ENCODE measurements at regions not wholly inside any gene's neighbourhood (a gene's known extent, or its start where the extent isn't known, plus 50 kb on each side); places are given as distances from the start of the nearest gene placed in this dataset.

- no peaks in the 10 kb centered on the region for H3K9me3 Mint-ChIP-seq
- H3K4me1 Mint-ChIP-seq: no peaks in the 10 kb centered on the region
- TF ChIP-seq, protein P1, sequence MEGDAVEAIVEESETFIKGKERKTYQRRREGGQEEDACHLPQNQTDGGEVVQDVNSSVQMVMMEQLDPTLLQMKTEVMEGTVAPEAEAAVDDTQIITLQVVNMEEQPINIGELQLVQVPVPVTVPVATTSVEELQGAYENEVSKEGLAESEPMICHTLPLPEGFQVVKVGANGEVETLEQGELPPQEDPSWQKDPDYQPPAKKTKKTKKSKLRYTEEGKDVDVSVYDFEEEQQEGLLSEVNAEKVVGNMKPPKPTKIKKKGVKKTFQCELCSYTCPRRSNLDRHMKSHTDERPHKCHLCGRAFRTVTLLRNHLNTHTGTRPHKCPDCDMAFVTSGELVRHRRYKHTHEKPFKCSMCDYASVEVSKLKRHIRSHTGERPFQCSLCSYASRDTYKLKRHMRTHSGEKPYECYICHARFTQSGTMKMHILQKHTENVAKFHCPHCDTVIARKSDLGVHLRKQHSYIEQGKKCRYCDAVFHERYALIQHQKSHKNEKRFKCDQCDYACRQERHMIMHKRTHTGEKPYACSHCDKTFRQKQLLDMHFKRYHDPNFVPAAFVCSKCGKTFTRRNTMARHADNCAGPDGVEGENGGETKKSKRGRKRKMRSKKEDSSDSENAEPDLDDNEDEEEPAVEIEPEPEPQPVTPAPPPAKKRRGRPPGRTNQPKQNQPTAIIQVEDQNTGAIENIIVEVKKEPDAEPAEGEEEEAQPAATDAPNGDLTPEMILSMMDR (conservative IDR thresholded peaks at IDR 0.05): no peak
- Histone ChIP-seq H3K36me3 (ENCODE audit: control insufficient read depth, insufficient read depth, low read length) (no peaks in the 10 kb centered on the region), H3K27ac (ENCODE audit: low read depth, low read length) (no peak overlapping the region), H3K4me1 (ENCODE audit: control insufficient read depth, insufficient read depth, low read length) (no peaks in the 10 kb centered on the region), H3K27me3 (ENCODE audit: control insufficient read depth, insufficient read depth, low read length, poor library complexity, severe bottlenecking) (no peaks in the 10 kb centered on the region), H3K9ac (ENCODE audit: extremely low read depth, low read length, poor library complexity, severe bottlenecking) (no peak overlapping the region), H3K4me3 (ENCODE audit: low read length) (no peak overlapping the region), H3K9me3 (ENCODE audit: control insufficient read depth, low read length) (no peaks in the 10 kb centered on the region)
- H3K27me3 Mint-ChIP-seq (ENCODE audit: insufficient read depth): no peaks in the 10 kb centered on the region
- no peaks in the 10 kb centered on the region for H3K36me3 Mint-ChIP-seq (ENCODE audit: low read depth)
- 100% methylated on average over 1 of the region's 1 CpG for WGBS, 2 experiments (ENCODE audit: insufficient coverage in 1 of 2, insufficient read length in 1 of 2)
- H3K4me3 Mint-ChIP-seq: no peak overlapping the region
- H3K27ac Mint-ChIP-seq: no peak overlapping the region
- DNase-seq: no peak
Measured at GRCh38 chr5:4984461-4984860, 155.7 kb upstream of the ADAMTS16 start.

DNA sequence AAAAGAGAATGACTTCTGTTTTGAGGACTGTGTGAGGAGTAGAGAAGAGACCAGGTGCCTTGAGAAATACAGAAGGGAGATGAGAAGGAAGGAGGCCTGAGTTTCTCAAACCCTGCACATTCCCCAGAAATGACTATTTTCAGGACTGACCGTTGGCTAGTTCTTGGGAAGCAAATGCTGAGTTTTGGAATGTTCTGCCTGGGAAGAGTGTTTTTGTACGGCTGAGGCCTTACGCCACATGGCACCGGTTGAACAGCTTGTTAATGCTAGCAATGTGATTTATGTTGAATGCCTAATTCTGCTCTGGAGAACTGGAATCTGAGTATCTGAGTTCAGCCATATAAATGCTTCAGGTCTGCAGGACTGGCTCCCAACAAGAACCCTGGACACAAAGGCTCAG, 152.7 kb upstream of the ADAMTS16 start:
- Histone ChIP-seq H3K9me3 (ENCODE audit: control insufficient read depth, low read length) (no peaks in the 10 kb centered on the region), H3K9ac (ENCODE audit: extremely low read depth, low read length, poor library complexity, severe bottlenecking) (no peak overlapping the region), H3K4me1 (ENCODE audit: control insufficient read depth, insufficient read depth, low read length) (no peaks in the 10 kb centered on the region), H3K27ac (ENCODE audit: low read depth, low read length) (no peak overlapping the region), H3K36me3 (ENCODE audit: control insufficient read depth, insufficient read depth, low read length) (no peaks in the 10 kb centered on the region), H3K27me3 (ENCODE audit: control insufficient read depth, insufficient read depth, low read length, poor library complexity, severe bottlenecking) (no peaks in the 10 kb centered on the region), H3K4me3 (ENCODE audit: low read length) (no peak overlapping the region)
- Mint-ChIP-seq H3K9me3 (no peaks in the 10 kb centered on the region), H3K27me3 (ENCODE audit: insufficient read depth) (no peaks in the 10 kb centered on the region), H3K4me1 (no peaks in the 10 kb centered on the region), H3K36me3 (ENCODE audit: low read depth) (no peaks in the 10 kb centered on the region), H3K4me3 (no peak overlapping the region), H3K27ac (no peak overlapping the region)
- WGBS, 2 experiments (ENCODE audit: insufficient coverage in 1 of 2, insufficient read length in 1 of 2): 92 to 94% methylated on average over 4 of the region's 4 CpGs
- DNase-seq: no peak
- TF ChIP-seq, protein P1 (conservative IDR thresholded peaks at IDR 0.05): no peak

DNA sequence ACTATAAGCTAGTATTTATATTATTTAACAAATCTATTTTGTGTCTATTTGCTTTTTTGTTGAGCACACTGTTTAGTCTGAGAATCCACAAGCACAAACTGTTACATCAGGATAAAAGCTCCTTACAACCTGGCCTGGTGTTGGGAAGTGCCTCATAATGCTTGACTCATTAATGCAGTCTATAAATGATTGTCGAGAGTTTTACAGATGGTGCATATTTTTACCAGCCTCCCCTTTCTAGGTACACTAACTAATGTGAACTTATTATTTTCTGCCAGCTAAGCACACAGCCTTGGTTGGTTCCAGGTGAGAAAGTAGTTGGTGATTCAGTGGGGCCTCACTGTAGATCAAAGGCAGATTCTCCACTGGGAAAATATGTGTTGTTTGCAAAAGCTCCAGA, 151.0 kb upstream of the ADAMTS16 start:
- no peak overlapping the region for H3K4me3 Mint-ChIP-seq
- Histone ChIP-seq H3K27me3 (ENCODE audit: control insufficient read depth, insufficient read depth, low read length, poor library complexity, severe bottlenecking) (no peaks in the 10 kb centered on the region), H3K4me1 (ENCODE audit: control insufficient read depth, insufficient read depth, low read length) (no peaks in the 10 kb centered on the region), H3K9ac (ENCODE audit: extremely low read depth, low read length, poor library complexity, severe bottlenecking) (no peak overlapping the region), H3K9me3 (ENCODE audit: control insufficient read depth, low read length) (no peaks in the 10 kb centered on the region), H3K4me3 (ENCODE audit: low read length) (no peak overlapping the region), H3K36me3 (ENCODE audit: control insufficient read depth, insufficient read depth, low read length) (no peaks in the 10 kb centered on the region), H3K27ac (ENCODE audit: low read depth, low read length) (no peak overlapping the region)
- no peaks in the 10 kb centered on the region for H3K27me3 Mint-ChIP-seq (ENCODE audit: insufficient read depth)
- no peaks in the 10 kb centered on the region for H3K36me3 Mint-ChIP-seq (ENCODE audit: low read depth)
- WGBS, 2 experiments (ENCODE audit: insufficient coverage in 1 of 2, insufficient read length in 1 of 2): 100% methylated on average over 1 of the region's 1 CpG; no CpG with 5 or more reads in 1 of the 2 experiments
- DNase-seq: no peak
- H3K4me1 Mint-ChIP-seq: no peaks in the 10 kb centered on the region
- no peaks in the 10 kb centered on the region for H3K9me3 Mint-ChIP-seq
- H3K27ac Mint-ChIP-seq: no peak overlapping the region
- TF ChIP-seq, protein P1 (conservative IDR thresholded peaks at IDR 0.05): no peak

Measured in endodermal cell (in vitro differentiated cells).